ENCODE measurements at regions not wholly inside any gene's neighbourhood (a gene's known extent, or its start where the extent isn't known, plus 50 kb on each side); places are given as distances from the start of the nearest gene placed in this dataset.

GRCh38 chr20:57930351-57930750 lies 220.5 kb upstream of the PMEPA1 start:
- TF ChIP-seq EZH2 (IDR thresholded peaks at IDR 0.05; ENCODE audit: borderline replicate concordance, low read depth, low read length, poor library complexity, severe bottlenecking) (no peak), CTCF (conservative IDR thresholded peaks at IDR 0.05; ENCODE audit: low read depth, low read length) (no peak)
